Prostate gland (tissue), 2 donors: ENCODE measurements at regions not wholly inside any gene's neighbourhood (a gene's known extent, or its start where the extent isn't known, plus 50 kb on each side); places are given as distances from the start of the nearest gene placed in this dataset.

ENCODE experiments used
- POLR2AphosphoS5 ChIP-seq: sonication (generic); formaldehyde crosslinking; IDR thresholded peaks from one replicate; pipeline ENCODE4 v1.6.1; 2017; ENCODE audit warnings: antibody characterized with exemption
- TF ChIP-seq, protein P1 (sequence below), 4 experiments: fragments of 200-600 bp in 2 of 4; fragments of 450-650 bp in 2 of 4; sonication (generic) in 2 of 4; IDR thresholded peaks; 1 replicate in 3 of 4; 2 replicates in 1 of 4; pipeline ENCODE4 v1.5.1; 2016 to 2019; ENCODE audit warnings: antibody characterized with exemption in 4 of 4, mild to moderate bottlenecking in 2 of 4, moderate library complexity in 2 of 4

DNA sequence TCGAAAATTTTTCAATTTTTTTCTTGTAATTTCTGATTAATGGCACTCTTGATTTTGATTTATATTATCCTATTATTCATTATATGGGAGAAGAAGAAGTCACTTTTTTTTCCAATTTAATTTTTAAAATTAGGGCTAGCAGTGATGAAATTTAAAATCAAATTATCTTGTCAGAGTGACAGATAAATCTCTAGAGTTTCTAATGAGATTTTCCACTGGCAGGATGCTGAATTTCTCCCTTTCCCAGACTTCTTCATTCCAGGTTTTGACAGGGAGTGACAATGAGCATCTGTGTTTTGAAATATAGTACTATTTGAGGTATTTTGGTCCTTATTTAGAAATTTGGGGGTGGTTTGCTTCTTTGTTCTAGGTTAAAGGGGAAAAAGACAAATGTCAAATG is 2274.1 kb downstream of the MAT2B start:
- TF ChIP-seq, protein P1, sequence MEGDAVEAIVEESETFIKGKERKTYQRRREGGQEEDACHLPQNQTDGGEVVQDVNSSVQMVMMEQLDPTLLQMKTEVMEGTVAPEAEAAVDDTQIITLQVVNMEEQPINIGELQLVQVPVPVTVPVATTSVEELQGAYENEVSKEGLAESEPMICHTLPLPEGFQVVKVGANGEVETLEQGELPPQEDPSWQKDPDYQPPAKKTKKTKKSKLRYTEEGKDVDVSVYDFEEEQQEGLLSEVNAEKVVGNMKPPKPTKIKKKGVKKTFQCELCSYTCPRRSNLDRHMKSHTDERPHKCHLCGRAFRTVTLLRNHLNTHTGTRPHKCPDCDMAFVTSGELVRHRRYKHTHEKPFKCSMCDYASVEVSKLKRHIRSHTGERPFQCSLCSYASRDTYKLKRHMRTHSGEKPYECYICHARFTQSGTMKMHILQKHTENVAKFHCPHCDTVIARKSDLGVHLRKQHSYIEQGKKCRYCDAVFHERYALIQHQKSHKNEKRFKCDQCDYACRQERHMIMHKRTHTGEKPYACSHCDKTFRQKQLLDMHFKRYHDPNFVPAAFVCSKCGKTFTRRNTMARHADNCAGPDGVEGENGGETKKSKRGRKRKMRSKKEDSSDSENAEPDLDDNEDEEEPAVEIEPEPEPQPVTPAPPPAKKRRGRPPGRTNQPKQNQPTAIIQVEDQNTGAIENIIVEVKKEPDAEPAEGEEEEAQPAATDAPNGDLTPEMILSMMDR (IDR thresholded peaks at IDR 0.05) = no peak
- no peak for TF ChIP-seq POLR2AphosphoS5
